GM23338 (cell line): ENCODE measurements at regions not wholly inside any gene's neighbourhood (a gene's known extent, or its start where the extent isn't known, plus 50 kb on each side); places are given as distances from the start of the nearest gene placed in this dataset.

Experiments used
- ATAC-seq: fragments of 200-7000 bp; cut with Tn5 transposase; 3 replicates; pipeline ENCODE4 v1.9.1; 2020
- DNase-seq: peaks from one replicate; pipeline ENCODE4 v3.0.0-alpha.2; 2015; ENCODE audit warnings: low spot score
- H2AFZ ChIP-seq: fragments of 200-600 bp; sonication (generic); 2 replicates; pipeline ENCODE4 v1.8.0; 2016; ENCODE audit warnings: antibody characterized with exemption, mild to moderate bottlenecking, moderate library complexity
- H3F3A ChIP-seq: fragments of 200-600 bp; sonication (generic); replicated peaks from 2 replicates; pipeline ENCODE4 v1.8.0; 2017; ENCODE audit warnings: antibody characterized with exemption, mixed run types, low read depth
- H3K27ac ChIP-seq: fragments of 200-600 bp; sonication (generic); 2 replicates; pipeline ENCODE4 v1.6.1; 2016; ENCODE audit warnings: low read depth
- H3K27me3 ChIP-seq: fragments of 200-600 bp; sonication (generic); 2 replicates; pipeline ENCODE4 v1.8.0; 2016; ENCODE audit warnings: mild to moderate bottlenecking, mixed run types, moderate library complexity; ENCODE audit not compliant: insufficient read depth
- H3K36me3 ChIP-seq: fragments of 200-600 bp; sonication (generic); 2 replicates; pipeline ENCODE4 v1.8.0; 2016; ENCODE audit warnings: mild to moderate bottlenecking; ENCODE audit not compliant: insufficient read depth
- H3K4me1 ChIP-seq: fragments of 200-600 bp; sonication (generic); 2 replicates; pipeline ENCODE4 v1.8.0; 2016; ENCODE audit warnings: mild to moderate bottlenecking, moderate library complexity; ENCODE audit not compliant: insufficient read depth
- H3K4me2 ChIP-seq: fragments of 200-600 bp; sonication (generic); 2 replicates; pipeline ENCODE4 v1.7.1; 2017; ENCODE audit warnings: mixed run types
- H3K4me3 ChIP-seq: fragments of 200-600 bp; sonication (generic); 2 replicates; pipeline ENCODE4 v1.6.1; 2016; ENCODE audit warnings: mixed run types
- H3K79me2 ChIP-seq: fragments of 200-600 bp; sonication (generic); replicated peaks from 2 replicates; pipeline ENCODE4 v1.8.0; 2017; ENCODE audit warnings: mild to moderate bottlenecking; ENCODE audit not compliant: insufficient read depth
- H3K9me2 ChIP-seq: fragments of 200-600 bp; sonication (generic); 2 replicates; pipeline ENCODE4 v1.8.0; 2017; ENCODE audit not compliant: insufficient read depth
- H4K20me1 ChIP-seq: fragments of 200-600 bp; sonication (generic); replicated peaks from 2 replicates; pipeline ENCODE4 v1.8.0; 2017; ENCODE audit warnings: mild to moderate bottlenecking; ENCODE audit not compliant: insufficient read depth
- H3K27ac Mint-ChIP-seq: 2 replicates; pipeline ENCODE4 v1.8.0; 2020; ENCODE audit warnings: inconsistent platforms, mild to moderate bottlenecking, moderate library complexity, mixed read lengths
- H3K27me3 Mint-ChIP-seq: 3 replicates; pipeline ENCODE4 v1.8.0; 2022; ENCODE audit warnings: low read depth, mild to moderate bottlenecking, moderate library complexity, mixed read lengths, inconsistent platforms; ENCODE audit not compliant: insufficient read depth, poor library complexity
- H3K36me3 Mint-ChIP-seq: 3 replicates; pipeline ENCODE4 v1.8.0; 2021; ENCODE audit warnings: low read depth, mild to moderate bottlenecking, inconsistent platforms, moderate library complexity, mixed read lengths
- H3K4me1 Mint-ChIP-seq: 3 replicates; pipeline ENCODE4 v1.8.0; 2020; ENCODE audit warnings: mild to moderate bottlenecking, inconsistent platforms, mixed read lengths
- H3K4me3 Mint-ChIP-seq: 3 replicates; pipeline ENCODE4 v1.8.0; 2021; ENCODE audit warnings: moderate library complexity, mild to moderate bottlenecking, inconsistent platforms, mixed read lengths
- H3K9me3 Mint-ChIP-seq: 3 replicates; pipeline ENCODE4 v1.8.0; 2020; ENCODE audit warnings: moderate library complexity, mild to moderate bottlenecking, inconsistent platforms, mixed read lengths
- CREB1 ChIP-seq: fragments of 250-450 bp; sonication (Bioruptor Pico); IDR thresholded peaks from 2 replicates; pipeline ENCODE4 v1.5.0; 2020; ENCODE audit warnings: low read depth, mild to moderate bottlenecking, moderate library complexity
- CTCF ChIP-seq, 2 experiments: fragments of 200-600 bp in 1 of 2; sonication (generic) in 1 of 2; conservative IDR thresholded peaks; 2 replicates each; pipeline versions ENCODE4 v1.5.1 to v1.6.1; 2016 to 2017; ENCODE audit warnings: antibody characterized with exemption in 2 of 2, low read depth in 2 of 2, mild to moderate bottlenecking in 2 of 2, moderate library complexity in 1 of 2
- ETS1 ChIP-seq: IDR thresholded peaks from 2 replicates; pipeline ENCODE4 v1.6.1; 2016; ENCODE audit warnings: antibody characterized with exemption
- EZH2 ChIP-seq: fragments of 200-600 bp; sonication (generic); IDR thresholded peaks from one replicate; pipeline ENCODE4 v1.8.0; 2017; ENCODE audit warnings: antibody characterized with exemption, mild to moderate bottlenecking, low read depth; ENCODE audit not compliant: unreplicated experiment
- EZH2phosphoT487 ChIP-seq: fragments of 200-600 bp; sonication (generic); IDR thresholded peaks from one replicate; pipeline ENCODE4 v1.8.1; 2018; ENCODE audit warnings: antibody characterized with exemption; ENCODE audit not compliant: unreplicated experiment
- JUNB ChIP-seq: IDR thresholded peaks from one replicate; pipeline ENCODE4 v1.6.1; 2016; ENCODE audit warnings: antibody characterized with exemption; ENCODE audit not compliant: unreplicated experiment
- REST ChIP-seq: IDR thresholded peaks from one replicate; pipeline ENCODE4 v1.6.1; 2018; ENCODE audit warnings: antibody characterized with exemption; ENCODE audit not compliant: unreplicated experiment
- STAT1 ChIP-seq: IDR thresholded peaks from one replicate; pipeline ENCODE4 v1.6.1; 2016; ENCODE audit warnings: antibody characterized with exemption; ENCODE audit not compliant: unreplicated experiment
- ZNF114 ChIP-seq: fragments of 250-450 bp; sonication (Bioruptor Pico); IDR thresholded peaks from 2 replicates; pipeline ENCODE4 v1.5.0; 2020; ENCODE audit warnings: mild to moderate bottlenecking, moderate library complexity
- ZNF331 ChIP-seq: fragments of 250-450 bp; sonication (Bioruptor Pico); IDR thresholded peaks from 2 replicates; pipeline ENCODE4 v1.5.0; 2020; ENCODE audit warnings: low read depth, mild to moderate bottlenecking, moderate library complexity

GRCh38 chr1:234891427-234891826 is 237.2 kb downstream of the TOMM20 start:
- H3F3A ChIP-seq, result no peaks in the 10 kb centered on the region
- H4K20me1 ChIP-seq, result no peaks in the 10 kb centered on the region
- Mint-ChIP-seq H3K36me3 (no peaks in the 10 kb centered on the region), H3K27ac (no peak overlapping the region), H3K9me3 (no peaks in the 10 kb centered on the region), H3K27me3 (no peaks in the 10 kb centered on the region), H3K4me1 (no peaks in the 10 kb centered on the region), H3K4me3 (no peak overlapping the region)
- H3K4me2 ChIP-seq, result no peak overlapping the region
- no peaks in the 10 kb centered on the region for H3K9me2 ChIP-seq
- DNase-seq (no peak), ATAC-seq (no peak)
- H3K36me3 ChIP-seq, result no peaks in the 10 kb centered on the region
- H3K27me3 ChIP-seq, result no peaks in the 10 kb centered on the region
- H3K4me1 ChIP-seq, result no peaks in the 10 kb centered on the region
- no peak overlapping the region for H3K27ac ChIP-seq
- TF ChIP-seq EZH2phosphoT487, result no peak
- no peak for TF ChIP-seq CREB1 (CRISPR knock-in tag)
- TF ChIP-seq STAT1, result no peak
- TF ChIP-seq ETS1, result no peak
- no peak for TF ChIP-seq ZNF331 (CRISPR knock-in tag)
- no peak for TF ChIP-seq CTCF (conservative IDR thresholded peaks at IDR 0.05; ENCODE audit: low read depth in 2 of 2)
- TF ChIP-seq JUNB, result no peak
- no peak for TF ChIP-seq ZNF114
- no peak for TF ChIP-seq REST
- no peak for TF ChIP-seq EZH2
- no peak overlapping the region for H3K4me3 ChIP-seq
- no peaks in the 10 kb centered on the region for H3K79me2 ChIP-seq
- H2AFZ ChIP-seq, result no peak overlapping the region

- H3F3A ChIP-seq, result no peaks in the 10 kb centered on the region
- no peaks in the 10 kb centered on the region for H4K20me1 ChIP-seq
- H2AFZ ChIP-seq, result no peak overlapping the region
- Mint-ChIP-seq H3K27ac (no peak overlapping the region; the same call in 1 of the 2 replicates), H3K4me1 (no peaks in the 10 kb centered on the region), H3K9me3 (no peaks in the 10 kb centered on the region), H3K36me3 (no peaks in the 10 kb centered on the region), H3K4me3 (no peak overlapping the region), H3K27me3 (no peaks in the 10 kb centered on the region)
- no peaks in the 10 kb centered on the region for H3K27me3 ChIP-seq
- no peak overlapping the region for H3K4me2 ChIP-seq
- no peaks in the 10 kb centered on the region for H3K79me2 ChIP-seq
- ATAC-seq (no peak), DNase-seq (no peak)
- no peaks in the 10 kb centered on the region for H3K36me3 ChIP-seq
- H3K4me3 ChIP-seq, result no peak overlapping the region
- no peaks in the 10 kb centered on the region for H3K4me1 ChIP-seq
- no peaks in the 10 kb centered on the region for H3K9me2 ChIP-seq
- no peak overlapping the region for H3K27ac ChIP-seq
- no peak for TF ChIP-seq REST
Observed at GRCh38 chr1:234889643-234890042, 239.0 kb downstream of the TOMM20 start.
